ENCODE measurements at regions not wholly inside any gene's neighbourhood (a gene's known extent, or its start where the extent isn't known, plus 50 kb on each side); places are given as distances from the start of the nearest gene placed in this dataset.

GRCh38 chr2:19642501-19642900 lies 259.3 kb downstream of the TTC32 start:
- TF ChIP-seq EZH2 (optimal IDR thresholded peaks at IDR 0.05; ENCODE audit: low read depth, low read length) (no peak), EZH2phosphoT487 (IDR thresholded peaks at IDR 0.05; ENCODE audit: low read length) (no peak)
- TF ChIP-seq, protein P1, sequence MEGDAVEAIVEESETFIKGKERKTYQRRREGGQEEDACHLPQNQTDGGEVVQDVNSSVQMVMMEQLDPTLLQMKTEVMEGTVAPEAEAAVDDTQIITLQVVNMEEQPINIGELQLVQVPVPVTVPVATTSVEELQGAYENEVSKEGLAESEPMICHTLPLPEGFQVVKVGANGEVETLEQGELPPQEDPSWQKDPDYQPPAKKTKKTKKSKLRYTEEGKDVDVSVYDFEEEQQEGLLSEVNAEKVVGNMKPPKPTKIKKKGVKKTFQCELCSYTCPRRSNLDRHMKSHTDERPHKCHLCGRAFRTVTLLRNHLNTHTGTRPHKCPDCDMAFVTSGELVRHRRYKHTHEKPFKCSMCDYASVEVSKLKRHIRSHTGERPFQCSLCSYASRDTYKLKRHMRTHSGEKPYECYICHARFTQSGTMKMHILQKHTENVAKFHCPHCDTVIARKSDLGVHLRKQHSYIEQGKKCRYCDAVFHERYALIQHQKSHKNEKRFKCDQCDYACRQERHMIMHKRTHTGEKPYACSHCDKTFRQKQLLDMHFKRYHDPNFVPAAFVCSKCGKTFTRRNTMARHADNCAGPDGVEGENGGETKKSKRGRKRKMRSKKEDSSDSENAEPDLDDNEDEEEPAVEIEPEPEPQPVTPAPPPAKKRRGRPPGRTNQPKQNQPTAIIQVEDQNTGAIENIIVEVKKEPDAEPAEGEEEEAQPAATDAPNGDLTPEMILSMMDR (IDR thresholded peaks at IDR 0.05; ENCODE audit: low read length): no peak
- no peak overlapping the region for H2AFZ ChIP-seq (ENCODE audit: low read length)

GRCh38 chr2:19635951-19636510 lies 265.8 kb downstream of the TTC32 start:
- no peaks in the 10 kb centered on the region for H3K27me3 ChIP-seq (replicated peaks; ENCODE audit: insufficient read depth, low read length)
- H3K4me2 ChIP-seq (ENCODE audit: low read depth, low read length): no peak overlapping the region
- no peak overlapping the region for H2AFZ ChIP-seq (ENCODE audit: low read length)
- H3K9ac ChIP-seq (ENCODE audit: low read length): no peak overlapping the region
- no peaks in the 10 kb centered on the region for H3K36me3 ChIP-seq (replicated peaks; ENCODE audit: insufficient read depth, low read length)
- H3K9me3 ChIP-seq (replicated peaks; ENCODE audit: insufficient read depth, low read length): no peaks in the 10 kb centered on the region
- H4K20me1 ChIP-seq (ENCODE audit: insufficient read depth, low read length): no peaks in the 10 kb centered on the region
- no peak overlapping the region for H3K27ac ChIP-seq (ENCODE audit: low read length)
- TF ChIP-seq EZH2 (optimal IDR thresholded peaks at IDR 0.05; ENCODE audit: low read depth, low read length) (no peak), EZH2phosphoT487 (IDR thresholded peaks at IDR 0.05; ENCODE audit: low read length) (no peak)
- TF ChIP-seq, protein P1 (IDR thresholded peaks at IDR 0.05; ENCODE audit: low read length): no peak
- no peak for DNase-seq
- no peaks in the 10 kb centered on the region for H3K79me2 ChIP-seq (ENCODE audit: low read length)
- H3K9me2 ChIP-seq (replicated peaks; ENCODE audit: insufficient read depth, low read length): no peaks in the 10 kb centered on the region
- H3K4me1 ChIP-seq (ENCODE audit: low read length): no peaks in the 10 kb centered on the region
- H3K4me3 ChIP-seq (ENCODE audit: low read length): no peak overlapping the region
- H3F3A ChIP-seq (ENCODE audit: insufficient read depth, low read length): no peaks in the 10 kb centered on the region

More at GRCh38 chr2:19642501-19642900, 259.3 kb downstream of the TTC32 start:
- Histone ChIP-seq H4K20me1 (ENCODE audit: insufficient read depth, low read length) (no peaks in the 10 kb centered on the region), H3F3A (ENCODE audit: insufficient read depth, low read length) (peaks cover 8% of the 10 kb centered on the region; the same call in 1 of the 2 replicates), H3K36me3 (replicated peaks; ENCODE audit: insufficient read depth, low read length) (no peaks in the 10 kb centered on the region), H3K4me3 (ENCODE audit: low read length) (no peak overlapping the region), H3K4me1 (ENCODE audit: low read length) (peaks cover 10% of the 10 kb centered on the region; the same call in 1 of the 2 replicates), H3K9me2 (replicated peaks; ENCODE audit: insufficient read depth, low read length) (no peaks in the 10 kb centered on the region), H3K27me3 (replicated peaks; ENCODE audit: insufficient read depth, low read length) (no peaks in the 10 kb centered on the region), H3K27ac (ENCODE audit: low read length) (no peak overlapping the region), H3K4me2 (ENCODE audit: low read depth, low read length) (no peak overlapping the region), H3K9ac (ENCODE audit: low read length) (no peak overlapping the region), H3K9me3 (replicated peaks; ENCODE audit: insufficient read depth, low read length) (no peaks in the 10 kb centered on the region), H3K79me2 (ENCODE audit: low read length) (no peaks in the 10 kb centered on the region)
- no peak for DNase-seq

DNA sequence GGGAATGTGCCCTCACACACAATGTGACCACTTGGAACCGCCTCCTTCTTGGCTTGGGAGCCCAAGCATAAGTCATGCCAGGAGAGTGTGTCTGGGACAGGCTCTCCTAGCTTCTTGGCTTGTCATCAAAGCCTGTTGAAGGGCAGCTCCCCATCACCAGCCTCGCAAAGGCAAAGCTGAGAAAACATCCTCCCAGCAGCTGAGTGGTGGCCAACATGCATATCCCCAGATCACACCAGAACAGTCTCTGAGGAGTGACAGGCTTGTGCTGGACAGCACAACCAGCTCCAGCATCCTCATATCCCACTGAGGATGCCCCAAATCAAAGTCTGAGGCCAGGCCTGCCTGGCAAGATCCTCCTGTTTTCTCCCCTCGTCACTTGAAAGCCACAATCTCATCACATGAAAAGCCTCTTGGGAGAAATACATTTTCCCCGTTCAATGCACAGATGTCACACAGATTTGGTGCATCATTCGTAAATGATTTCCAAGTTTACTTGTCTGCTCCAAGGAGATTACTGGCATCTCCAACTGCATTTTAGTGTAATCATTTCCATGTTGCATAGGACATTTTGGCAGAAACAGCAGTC lies 269.3 kb downstream of the TTC32 start:
- no peak overlapping the region for H3K27ac ChIP-seq (ENCODE audit: low read length)
- H3K9me3 ChIP-seq (replicated peaks; ENCODE audit: insufficient read depth, low read length): no peaks in the 10 kb centered on the region
- H3K9me2 ChIP-seq (replicated peaks; ENCODE audit: insufficient read depth, low read length): no peaks in the 10 kb centered on the region
- no peaks in the 10 kb centered on the region for H3K4me1 ChIP-seq (ENCODE audit: low read length)
- no peak overlapping the region for H3K4me3 ChIP-seq (ENCODE audit: low read length)
- H3F3A ChIP-seq (ENCODE audit: insufficient read depth, low read length): no peaks in the 10 kb centered on the region
- no peak overlapping the region for H3K4me2 ChIP-seq (ENCODE audit: low read depth, low read length)
- TF ChIP-seq EZH2 (optimal IDR thresholded peaks at IDR 0.05; ENCODE audit: low read depth, low read length): no peak
- TF ChIP-seq, protein P1 (IDR thresholded peaks at IDR 0.05; ENCODE audit: low read length): no peak
- TF ChIP-seq EZH2phosphoT487 (IDR thresholded peaks at IDR 0.05; ENCODE audit: low read length): no peak
- H3K27me3 ChIP-seq (replicated peaks; ENCODE audit: insufficient read depth, low read length): no peaks in the 10 kb centered on the region
- no peaks in the 10 kb centered on the region for H3K36me3 ChIP-seq (replicated peaks; ENCODE audit: insufficient read depth, low read length)
- H4K20me1 ChIP-seq (ENCODE audit: insufficient read depth, low read length): no peaks in the 10 kb centered on the region
- H3K79me2 ChIP-seq (ENCODE audit: low read length): no peaks in the 10 kb centered on the region
- H2AFZ ChIP-seq (ENCODE audit: low read length): no peak overlapping the region
- H3K9ac ChIP-seq (ENCODE audit: low read length): no peak overlapping the region
- DNase-seq: no peak

Data from MM.1S (cell line).